ENCODE measurements at regions not wholly inside any gene's neighbourhood (a gene's known extent, or its start where the extent isn't known, plus 50 kb on each side); places are given as distances from the start of the nearest gene placed in this dataset.

- Histone ChIP-seq H3K14ac (ENCODE audit: insufficient read depth, low read length) (no peak overlapping the region), H2AK5ac (ENCODE audit: insufficient read length, low read length) (no peak overlapping the region), H3K27ac (ENCODE audit: insufficient read length, low read depth, low read length) (no peak overlapping the region), H3K23ac (ENCODE audit: insufficient read length, low read depth, low read length) (no peak overlapping the region), H3K4me1 (ENCODE audit: insufficient read depth, low read length) (peaks cover 3% of the 10 kb centered on the region; the same call in 1 of the 2 replicates), H3K9me3 (ENCODE audit: control insufficient read depth, low read depth, low read length) (no peaks in the 10 kb centered on the region), H3K56ac (ENCODE audit: insufficient read length, low read depth, low read length) (no peak overlapping the region), H3K27me3 (ENCODE audit: insufficient read depth, low read length) (no peaks in the 10 kb centered on the region), H4K91ac (ENCODE audit: insufficient read length, low read depth, low read length) (no peak overlapping the region), H2BK120ac (ENCODE audit: low read depth, low read length, poor library complexity, severe bottlenecking) (no peak overlapping the region), H3T11ph (ENCODE audit: low read length) (no peak overlapping the region), H3K4me2 (ENCODE audit: insufficient read depth, insufficient read length, low read length) (no peak overlapping the region), H2BK20ac (ENCODE audit: low read depth, low read length, poor library complexity, severe bottlenecking) (no peak overlapping the region), H3K79me1 (ENCODE audit: insufficient read depth, low read depth, low read length, poor library complexity, severe bottlenecking) (no peaks in the 10 kb centered on the region), H3K23me2 (ENCODE audit: insufficient read length, low read depth, low read length, poor library complexity, severe bottlenecking) (no peaks in the 10 kb centered on the region), H3K9ac (ENCODE audit: extremely low read depth, insufficient read length, low read length) (no peak overlapping the region), H2AFZ (ENCODE audit: low read length) (no peak overlapping the region), H3K4ac (ENCODE audit: low read depth, low read length) (no peak overlapping the region), H2BK12ac (ENCODE audit: insufficient read length, low read depth, low read length) (no peak overlapping the region), H3K18ac (ENCODE audit: insufficient read length, low read depth, low read length) (no peak overlapping the region), H4K20me1 (ENCODE audit: control insufficient read depth, insufficient read depth, insufficient read length) (no peaks in the 10 kb centered on the region), H4K5ac (ENCODE audit: insufficient read length, low read depth, low read length) (no peak overlapping the region), H2BK15ac (ENCODE audit: low read depth, low read length) (no peak overlapping the region), H3K79me2 (ENCODE audit: insufficient read depth, low read length) (no peaks in the 10 kb centered on the region), H4K8ac (replicated peaks; ENCODE audit: insufficient read length, low read depth, low read length) (no peak overlapping the region), H2BK5ac (ENCODE audit: insufficient read length, low read length) (no peak overlapping the region)
- Mint-ChIP-seq H3K4me1 (peaks cover 22 to 32% of the 10 kb centered on the region in 2 experiments), H3K36me3 (ENCODE audit: insufficient read depth in 1 of 3, low read depth in 3 of 3) (no peaks in the 10 kb centered on the region; a peak in 2 of 7 replicates), H3K4me3 (no peak overlapping the region), H3K9me3 (peaks cover 0 to 3% of the 10 kb centered on the region in 2 experiments; a peak in 2 of 5 replicates), H3K27ac (no peak overlapping the region), H3K27me3 (ENCODE audit: low read depth) (peaks cover 1% of the 10 kb centered on the region; the same call in 1 of the 2 replicates)
- DNase-seq, result no peak
- no CpG with 5 or more reads among the region's 8 CpGs for WGBS (ENCODE audit: extremely low coverage, insufficient read length, low lambda C conversion rate)
- no peak for TF ChIP-seq CTCF (conservative IDR thresholded peaks at IDR 0.05)
These were observed 693.7 kb downstream of the UQCRFS1 start for GRCh38 chr19:28519218-28519779.
